ENCODE measurements at regions not wholly inside any gene's neighbourhood (a gene's known extent, or its start where the extent isn't known, plus 50 kb on each side); places are given as distances from the start of the nearest gene placed in this dataset.
A peak's percentile ranks its signal among the peaks of the same experiment; 100 is the strongest.

- Histone ChIP-seq H3K27ac (ENCODE audit: low read depth, low read length) (no peak overlapping the region), H2BK5ac (ENCODE audit: low read depth, low read length) (no peak overlapping the region), H3K79me1 (ENCODE audit: low read depth, low read length) (no peaks in the 10 kb centered on the region), H4K5ac (ENCODE audit: insufficient read length, low read depth, low read length) (no peak overlapping the region), H2AK5ac (ENCODE audit: low read depth, low read length) (no peak overlapping the region), H2BK20ac (ENCODE audit: low read length) (no peak overlapping the region), H3K27me3 (replicated peaks in 1 of 4; ENCODE audit: control insufficient read depth in 3 of 4, extremely low read depth in 1 of 4, insufficient read depth in 3 of 4, low read length in 3 of 4) (no peaks in the 10 kb centered on the region), H3K23me2 (ENCODE audit: low read depth, low read length) (peaks cover 2% of the 10 kb centered on the region; the same call in 1 of the 2 replicates), H3K23ac (ENCODE audit: insufficient read length) (no peak overlapping the region), H2AFZ (ENCODE audit: low read length) (no peak overlapping the region; the same call in 1 of the 2 replicates), H4K20me1 (replicated peaks in 1 of 2; ENCODE audit: control insufficient read depth in 1 of 2, insufficient read depth in 2 of 2, low read length in 2 of 2) (no peaks in the 10 kb centered on the region), H3K4me1 (replicated peaks in 1 of 4; ENCODE audit: control insufficient read depth in 3 of 4, insufficient read depth in 4 of 4, low read length in 3 of 4) (no peaks in the 10 kb centered on the region; a peak in 2 of 7 replicates), H4K91ac (replicated peaks; ENCODE audit: insufficient read length, low read length) (no peak overlapping the region), H3K4ac (replicated peaks; ENCODE audit: insufficient read length, low read depth, low read length) (no peak overlapping the region), H4K8ac (ENCODE audit: extremely low read depth, insufficient read depth, low read length) (no peak overlapping the region), H2BK120ac (replicated peaks; ENCODE audit: low read depth, low read length) (no peak overlapping the region), H3K36me3 (ENCODE audit: control insufficient read depth in 2 of 4, insufficient read depth in 4 of 4, low read length in 3 of 4) (no peaks in the 10 kb centered on the region), H3K4me2 (ENCODE audit: insufficient read depth in 1 of 2, low read depth in 2 of 2, low read length in 2 of 2) (no peak overlapping the region), H3K56ac (replicated peaks; ENCODE audit: insufficient read length, low read depth, low read length) (no peak overlapping the region), H3K4me3 (ENCODE audit: extremely low read depth in 1 of 4, insufficient read depth in 2 of 4, low read depth in 3 of 4, low read length in 4 of 4) (no peak overlapping the region), H3K79me2 (ENCODE audit: control insufficient read depth in 1 of 2, insufficient read depth in 2 of 2, low read length in 2 of 2) (no peaks in the 10 kb centered on the region), H3K18ac (ENCODE audit: extremely low read depth, low read length) (no peak overlapping the region), H3K9ac (replicated peaks in 1 of 4; ENCODE audit: extremely low read depth in 1 of 4, low read depth in 3 of 4, low read length in 3 of 4) (no peak overlapping the region), H2BK12ac (ENCODE audit: low read depth, low read length) (no peak overlapping the region; the same call in 1 of the 2 replicates), H3K9me3 (ENCODE audit: insufficient read depth in 2 of 2, low read depth in 1 of 2, low read length in 1 of 2) (no peaks in the 10 kb centered on the region), H2BK15ac (ENCODE audit: low read length) (no peak overlapping the region), H3K14ac (ENCODE audit: insufficient read length) (no peak overlapping the region)
- FAIRE-seq (no peak), DNase-seq (ENCODE audit: low read depth in 1 of 2, low spot score in 2 of 2) (peak in 1 of 2 experiments; percentile 17)
- POLR2A ChIA-PET (ENCODE audit: partially characterized antibody) = interaction anchor here (1.2 kb wide), 1 partner anchor 22 kb away, joined by 3 read pairs; no protein-coding TSS in a partner anchor
- CTCF ChIA-PET (ENCODE audit: partially characterized antibody) = interaction anchor here (0.6 to 3.1 kb wide), 6 partner anchors 9 to 380 kb away, joined by 3 to 14 read pairs (median 3); no protein-coding TSS in a partner anchor
- WGBS, 2 experiments (ENCODE audit: extremely low coverage in 1 of 2, insufficient coverage in 1 of 2, insufficient read length in 1 of 2, insufficient replicate concordance in 2 of 2, low coverage in 1 of 2, low lambda C conversion rate in 2 of 2, missing lambda C conversion rate in 1 of 2) = 82% methylated on average over 8 of the region's 8 CpGs; no CpG with 5 or more reads in 1 of the 2 experiments
- no peak for TF ChIP-seq SIX5 (IDR thresholded peaks at IDR 0.05; ENCODE audit: low read depth, low read length)
Observed at GRCh38 chr2:16127958-16128357, 187.6 kb downstream of the MYCN start.

Measured in H1 (cell line).